HepG2 (cell line): ENCODE measurements at regions not wholly inside any gene's neighbourhood (a gene's known extent, or its start where the extent isn't known, plus 50 kb on each side); places are given as distances from the start of the nearest gene placed in this dataset.
A peak's percentile ranks its signal among the peaks of the same experiment; 100 is the strongest.
"Not testable (repeated sequence)": the region's sequence is repeated elsewhere in the genome, so short reads cannot be mapped to it uniquely, and the experiment has no call there.

Source experiments
- ATAC-seq: fragments of 200-7000 bp; cut with Tn5 transposase; 3 replicates; pipeline ENCODE4 v1.9.1; 2020; ENCODE audit warnings: mild to moderate bottlenecking, moderate library complexity
- BruUV-seq: library from RNA; stranded (reverse); fragments of 400-500 nt; replicated peaks from 2 replicates; lab custom pipeline; 2021; lab: Mats Ljungman, UMichigan
- CTCF ChIA-PET: fragments of 300-600 bp; formaldehyde crosslinking; extraction: SDS; loops from one replicate; lab custom pipeline; 2021; ENCODE audit warnings: low total read pairs, inconsistent platforms, low intra/inter-chr PET ratio; lab: Yijun Ruan, JAX
- POLR2A ChIA-PET: fragments of 350-600 bp; sonication (Branson Sonifier 250); formaldehyde crosslinking; loops from one replicate; lab custom pipeline; 2020; ENCODE audit warnings: antibody characterized with exemption, inconsistent platforms; lab: Yijun Ruan, JAX
- DNase-seq: peaks from one replicate; pipeline ENCODE4 v3.0.0-alpha.2; 2015; ENCODE audit warnings: low spot score
- FAIRE-seq: peaks from 3 replicates; lab custom pipeline; 2011; peaks lifted over from hg19 to GRCh38; lab: Jason Lieb, UNC
- H2AFZ ChIP-seq: one replicate; pipeline ENCODE4 v1.6.1; 2011; ENCODE audit warnings: low read length, inconsistent platforms
- H3K27ac ChIP-seq: fragments of 300-600 bp; 3 replicates; pipeline ENCODE4 v1.8.0; 2011; ENCODE audit warnings: mixed run types, mild to moderate bottlenecking, mixed read lengths, low read length, inconsistent platforms; ENCODE audit not compliant: insufficient read depth; ENCODE audit errors: extremely low read length
- H3K27me3 ChIP-seq, 2 experiments: fragments of 200-600 bp in 1 of 2; 2 replicates in 1 of 2; 3 replicates in 1 of 2; pipeline versions ENCODE4 v1.6.0 to v1.8.0; 2011; ENCODE audit warnings: low read length in 2 of 2, mild to moderate bottlenecking in 2 of 2, moderate library complexity in 2 of 2, inconsistent platforms in 1 of 2; ENCODE audit not compliant: insufficient read depth in 2 of 2, control insufficient read depth in 1 of 2
- H3K36me3 ChIP-seq, 2 experiments: fragments of 200-600 bp in 1 of 2; replicated peaks in 1 of 2; 2 replicates in 1 of 2; 3 replicates in 1 of 2; pipeline versions ENCODE4 v1.5.1 to v1.8.0; 2011; ENCODE audit warnings: low read length in 2 of 2, inconsistent platforms in 1 of 2; ENCODE audit not compliant: insufficient read depth in 2 of 2, control insufficient read depth in 1 of 2
- H3K4me1 ChIP-seq: 2 replicates; pipeline ENCODE4 v1.5.1; 2012; ENCODE audit warnings: low read length, inconsistent platforms; ENCODE audit not compliant: insufficient read depth
- H3K4me2 ChIP-seq: 2 replicates; pipeline ENCODE4 v1.6.0; 2011; ENCODE audit warnings: low read depth, low read length, inconsistent platforms
- H3K4me3 ChIP-seq, 3 experiments: fragments of 200-600 bp in 1 of 3; sonication (generic), shearing (Covaris generic) in 1 of 3; replicated peaks in 1 of 3; 2 replicates each; pipeline ENCODE4 v1.5.1; 2011 to 2016; ENCODE audit warnings: low read length in 3 of 3, inconsistent platforms in 2 of 3, low read depth in 2 of 3, mild to moderate bottlenecking in 2 of 3, control low read depth in 1 of 3, mixed read lengths in 1 of 3; ENCODE audit not compliant: insufficient read depth in 1 of 3
- H3K79me2 ChIP-seq: one replicate; pipeline ENCODE4 v1.6.1; 2011; ENCODE audit warnings: low read length, inconsistent platforms; ENCODE audit not compliant: insufficient read depth
- H3K9ac ChIP-seq: 2 replicates; pipeline ENCODE4 v1.6.0; 2011; ENCODE audit warnings: mild to moderate bottlenecking, low read depth, low read length, inconsistent platforms; ENCODE audit not compliant: insufficient read depth
- H3K9me3 ChIP-seq: 2 replicates; pipeline ENCODE4 v1.5.1; 2012; ENCODE audit warnings: mild to moderate bottlenecking, low read length
- H4K20me1 ChIP-seq: 2 replicates; pipeline ENCODE4 v1.6.0; 2011; ENCODE audit warnings: inconsistent platforms, mild to moderate bottlenecking, low read length, moderate library complexity; ENCODE audit not compliant: insufficient read depth
- JUNB ChIP-seq: sonication (generic); formaldehyde crosslinking; IDR thresholded peaks from 2 replicates; pipeline ENCODE4 v1.8.0; 2022; ENCODE audit warnings: missing genetic modification reagents, mild to moderate bottlenecking, borderline replicate concordance
- KLF11 ChIP-seq: IDR thresholded peaks from 2 replicates; pipeline ENCODE4 v1.6.1; 2016; ENCODE audit warnings: missing compliant biosample characterization
- MAFK ChIP-seq, 2 experiments: IDR thresholded peaks in 1 of 2; conservative IDR thresholded peaks in 1 of 2; 2 replicates each; pipeline ENCODE4 v1.6.1; 2011; ENCODE audit warnings: improper control_type of control experiment in 2 of 2, low read length in 2 of 2
- MBD4 ChIP-seq: IDR thresholded peaks from 2 replicates; pipeline ENCODE4 v1.6.1; 2012; ENCODE audit warnings: low read length, inconsistent platforms, borderline replicate concordance
- NCOA2 ChIP-seq: sonication (generic); formaldehyde crosslinking; IDR thresholded peaks from 2 replicates; pipeline ENCODE4 v1.8.0; 2022; ENCODE audit warnings: inconsistent platforms
- NR2F2 ChIP-seq: IDR thresholded peaks from 2 replicates; pipeline ENCODE4 v1.6.1; 2012; ENCODE audit warnings: low read depth, inconsistent platforms, borderline replicate concordance
- REPIN1 ChIP-seq: sonication (generic); formaldehyde crosslinking; IDR thresholded peaks from 2 replicates; pipeline ENCODE4 v1.8.0; 2022; ENCODE audit warnings: missing genetic modification reagents, low read depth, mild to moderate bottlenecking, borderline replicate concordance
- ZNF317 ChIP-seq: sonication (generic); formaldehyde crosslinking; IDR thresholded peaks from 2 replicates; pipeline ENCODE4 v1.5.0; 2020; ENCODE audit warnings: mild to moderate bottlenecking, missing genetic modification reagents
- WGBS: methylation state at CpG from one replicate; pipeline ENCODE4 v1.1.6; 2017; ENCODE audit warnings: low lambda C conversion rate; 5-methylcytosine and 5-hydroxymethylcytosine counted together
- in situ Hi-C: cut with HindIII; loops from 2 replicates; pipeline ENCODE4 v1.10.0; 2017; ENCODE audit warnings: low pct_unique_long_range_greater_than_20kb; ENCODE audit not compliant: extremely low pct_ligation_motif_present
- intact Hi-C: fragments of 100-400 bp; cut with micrococcal nuclease; formaldehyde crosslinking; loops from one replicate; pipeline ENCODE4 v1.10.0; 2022; ENCODE audit not compliant: unreplicated experiment
- TF ChIP-seq, protein P1 (sequence below): IDR thresholded peaks from 2 replicates; pipeline ENCODE4 v1.6.1; 2016; ENCODE audit warnings: low read depth, control low read depth
- TF ChIP-seq, protein P2 (sequence below): sonication (generic); formaldehyde crosslinking; IDR thresholded peaks from 2 replicates; pipeline ENCODE4 v1.5.1; 2020; ENCODE audit warnings: missing genetic modification reagents, mild to moderate bottlenecking, borderline replicate concordance
- TF ChIP-seq, protein P3 (sequence below): sonication (generic); formaldehyde crosslinking; IDR thresholded peaks from 2 replicates; pipeline ENCODE4 v1.5.1; 2020; ENCODE audit warnings: mild to moderate bottlenecking, missing genetic modification reagents, borderline replicate concordance

DNA sequence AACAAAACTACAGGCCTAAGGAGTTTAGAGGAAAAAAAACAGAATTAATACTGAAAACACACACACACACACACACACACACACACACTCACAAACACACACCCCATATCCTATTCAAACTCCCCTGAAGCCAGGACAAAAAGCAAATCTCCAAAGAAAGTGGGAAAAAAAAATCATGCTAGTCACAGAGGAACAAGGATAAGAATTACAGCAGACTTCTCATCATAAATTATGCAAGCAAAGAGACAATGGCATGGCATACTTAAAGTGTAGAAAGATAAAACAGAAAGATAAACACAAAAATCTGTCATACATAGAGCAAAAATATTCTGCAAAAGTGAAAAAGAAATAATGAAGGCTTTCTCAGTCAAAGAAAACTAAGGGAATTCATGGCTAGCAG is 63.9 kb upstream of the CDC14C start:
- in situ Hi-C loops, FAIRE-seq, H3K36me3 ChIP-seq, H3K79me2 ChIP-seq, H3K4me1 ChIP-seq, BruUV-seq, CTCF ChIA-PET, DNase-seq, H2AFZ ChIP-seq, POLR2A ChIA-PET, H4K20me1 ChIP-seq, H3K9ac ChIP-seq, H3K27me3 ChIP-seq, intact Hi-C loops, H3K4me3 ChIP-seq, H3K9me3 ChIP-seq, H3K27ac ChIP-seq, ATAC-seq, H3K4me2 ChIP-seq: not testable (repeated sequence)
- peak; percentile 97 for TF ChIP-seq ZNF317

DNA sequence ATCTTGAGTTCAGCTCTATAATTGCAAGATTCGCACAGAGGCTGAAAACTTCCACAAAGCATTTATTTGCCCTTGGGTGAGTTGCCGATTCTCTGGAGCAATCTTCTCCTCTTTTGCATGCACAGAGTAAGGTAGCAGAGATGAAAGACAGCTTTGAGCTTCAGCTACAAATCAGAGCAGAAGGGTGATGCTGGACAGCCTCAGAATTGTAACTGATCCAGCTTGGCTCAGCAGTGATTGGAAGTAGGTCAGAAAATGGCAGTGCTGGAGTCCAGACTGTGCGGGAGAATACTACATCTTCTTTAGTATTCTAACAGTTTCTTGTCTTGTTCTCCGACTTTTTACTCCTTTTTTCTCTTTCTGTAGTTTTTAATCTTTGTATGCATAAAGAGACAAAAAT is 55.4 kb upstream of the CDC14C start:
- Histone ChIP-seq H3K27ac (no peak overlapping the region), H3K9ac (no peak overlapping the region), H2AFZ (no peak overlapping the region), H3K27me3 (no peaks in the 10 kb centered on the region), H3K4me3 (no peak overlapping the region), H3K9me3 (no peaks in the 10 kb centered on the region), H3K4me1 (no peaks in the 10 kb centered on the region), H3K79me2 (no peaks in the 10 kb centered on the region), H3K36me3 (no peaks in the 10 kb centered on the region), H4K20me1 (no peaks in the 10 kb centered on the region), H3K4me2 (no peak overlapping the region)
- ChIA-PET CTCF (no interaction called here), POLR2A (no interaction called here)
- in situ Hi-C loops (no loop called here), intact Hi-C loops (no loop called here)
- no TSS peak for BruUV-seq
- DNase-seq (no peak), ATAC-seq (no peak), FAIRE-seq (no peak)
- WGBS = 14% methylated on average over 4 of the region's 4 CpGs
- no peak for TF ChIP-seq KLF11 (CRISPR knock-in tag)
- TF ChIP-seq, protein P1, sequence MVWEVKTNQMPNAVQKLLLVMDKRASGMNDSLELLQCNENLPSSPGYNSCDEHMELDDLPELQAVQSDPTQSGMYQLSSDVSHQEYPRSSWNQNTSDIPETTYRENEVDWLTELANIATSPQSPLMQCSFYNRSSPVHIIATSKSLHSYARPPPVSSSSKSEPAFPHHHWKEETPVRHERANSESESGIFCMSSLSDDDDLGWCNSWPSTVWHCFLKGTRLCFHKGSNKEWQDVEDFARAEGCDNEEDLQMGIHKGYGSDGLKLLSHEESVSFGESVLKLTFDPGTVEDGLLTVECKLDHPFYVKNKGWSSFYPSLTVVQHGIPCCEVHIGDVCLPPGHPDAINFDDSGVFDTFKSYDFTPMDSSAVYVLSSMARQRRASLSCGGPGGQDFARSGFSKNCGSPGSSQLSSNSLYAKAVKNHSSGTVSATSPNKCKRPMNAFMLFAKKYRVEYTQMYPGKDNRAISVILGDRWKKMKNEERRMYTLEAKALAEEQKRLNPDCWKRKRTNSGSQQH (CRISPR knock-in tag) = no peak
- TF ChIP-seq MBD4 = no peak
- TF ChIP-seq, protein P2, sequence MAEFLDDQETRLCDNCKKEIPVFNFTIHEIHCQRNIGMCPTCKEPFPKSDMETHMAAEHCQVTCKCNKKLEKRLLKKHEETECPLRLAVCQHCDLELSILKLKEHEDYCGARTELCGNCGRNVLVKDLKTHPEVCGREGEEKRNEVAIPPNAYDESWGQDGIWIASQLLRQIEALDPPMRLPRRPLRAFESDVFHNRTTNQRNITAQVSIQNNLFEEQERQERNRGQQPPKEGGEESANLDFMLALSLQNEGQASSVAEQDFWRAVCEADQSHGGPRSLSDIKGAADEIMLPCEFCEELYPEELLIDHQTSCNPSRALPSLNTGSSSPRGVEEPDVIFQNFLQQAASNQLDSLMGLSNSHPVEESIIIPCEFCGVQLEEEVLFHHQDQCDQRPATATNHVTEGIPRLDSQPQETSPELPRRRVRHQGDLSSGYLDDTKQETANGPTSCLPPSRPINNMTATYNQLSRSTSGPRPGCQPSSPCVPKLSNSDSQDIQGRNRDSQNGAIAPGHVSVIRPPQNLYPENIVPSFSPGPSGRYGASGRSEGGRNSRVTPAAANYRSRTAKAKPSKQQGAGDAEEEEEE (CRISPR knock-in tag) = no peak
- no peak for TF ChIP-seq NCOA2 (CRISPR knock-in tag)
- TF ChIP-seq, protein P3, sequence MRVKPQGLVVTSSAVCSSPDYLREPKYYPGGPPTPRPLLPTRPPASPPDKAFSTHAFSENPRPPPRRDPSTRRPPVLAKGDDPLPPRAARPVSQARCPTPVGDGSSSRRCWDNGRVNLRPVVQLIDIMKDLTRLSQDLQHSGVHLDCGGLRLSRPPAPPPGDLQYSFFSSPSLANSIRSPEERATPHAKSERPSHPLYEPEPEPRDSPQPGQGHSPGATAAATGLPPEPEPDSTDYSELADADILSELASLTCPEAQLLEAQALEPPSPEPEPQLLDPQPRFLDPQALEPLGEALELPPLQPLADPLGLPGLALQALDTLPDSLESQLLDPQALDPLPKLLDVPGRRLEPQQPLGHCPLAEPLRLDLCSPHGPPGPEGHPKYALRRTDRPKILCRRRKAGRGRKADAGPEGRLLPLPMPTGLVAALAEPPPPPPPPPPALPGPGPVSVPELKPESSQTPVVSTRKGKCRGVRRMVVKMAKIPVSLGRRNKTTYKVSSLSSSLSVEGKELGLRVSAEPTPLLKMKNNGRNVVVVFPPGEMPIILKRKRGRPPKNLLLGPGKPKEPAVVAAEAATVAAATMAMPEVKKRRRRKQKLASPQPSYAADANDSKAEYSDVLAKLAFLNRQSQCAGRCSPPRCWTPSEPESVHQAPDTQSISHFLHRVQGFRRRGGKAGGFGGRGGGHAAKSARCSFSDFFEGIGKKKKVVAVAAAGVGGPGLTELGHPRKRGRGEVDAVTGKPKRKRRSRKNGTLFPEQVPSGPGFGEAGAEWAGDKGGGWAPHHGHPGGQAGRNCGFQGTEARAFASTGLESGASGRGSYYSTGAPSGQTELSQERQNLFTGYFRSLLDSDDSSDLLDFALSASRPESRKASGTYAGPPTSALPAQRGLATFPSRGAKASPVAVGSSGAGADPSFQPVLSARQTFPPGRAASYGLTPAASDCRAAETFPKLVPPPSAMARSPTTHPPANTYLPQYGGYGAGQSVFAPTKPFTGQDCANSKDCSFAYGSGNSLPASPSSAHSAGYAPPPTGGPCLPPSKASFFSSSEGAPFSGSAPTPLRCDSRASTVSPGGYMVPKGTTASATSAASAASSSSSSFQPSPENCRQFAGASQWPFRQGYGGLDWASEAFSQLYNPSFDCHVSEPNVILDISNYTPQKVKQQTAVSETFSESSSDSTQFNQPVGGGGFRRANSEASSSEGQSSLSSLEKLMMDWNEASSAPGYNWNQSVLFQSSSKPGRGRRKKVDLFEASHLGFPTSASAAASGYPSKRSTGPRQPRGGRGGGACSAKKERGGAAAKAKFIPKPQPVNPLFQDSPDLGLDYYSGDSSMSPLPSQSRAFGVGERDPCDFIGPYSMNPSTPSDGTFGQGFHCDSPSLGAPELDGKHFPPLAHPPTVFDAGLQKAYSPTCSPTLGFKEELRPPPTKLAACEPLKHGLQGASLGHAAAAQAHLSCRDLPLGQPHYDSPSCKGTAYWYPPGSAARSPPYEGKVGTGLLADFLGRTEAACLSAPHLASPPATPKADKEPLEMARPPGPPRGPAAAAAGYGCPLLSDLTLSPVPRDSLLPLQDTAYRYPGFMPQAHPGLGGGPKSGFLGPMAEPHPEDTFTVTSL (CRISPR knock-in tag) = no peak
- no peak for TF ChIP-seq REPIN1
- no peak for TF ChIP-seq MAFK (conservative IDR thresholded peaks at IDR 0.05 in 1 of 2, IDR thresholded peaks at IDR 0.05 in 1 of 2; ENCODE audit: low read length in 2 of 2)
- no peak for TF ChIP-seq NR2F2
- no peak for TF ChIP-seq JUNB (CRISPR knock-in tag)
